ENCODE measurements at regions not wholly inside any gene's neighbourhood (a gene's known extent, or its start where the extent isn't known, plus 50 kb on each side); places are given as distances from the start of the nearest gene placed in this dataset.

DNA sequence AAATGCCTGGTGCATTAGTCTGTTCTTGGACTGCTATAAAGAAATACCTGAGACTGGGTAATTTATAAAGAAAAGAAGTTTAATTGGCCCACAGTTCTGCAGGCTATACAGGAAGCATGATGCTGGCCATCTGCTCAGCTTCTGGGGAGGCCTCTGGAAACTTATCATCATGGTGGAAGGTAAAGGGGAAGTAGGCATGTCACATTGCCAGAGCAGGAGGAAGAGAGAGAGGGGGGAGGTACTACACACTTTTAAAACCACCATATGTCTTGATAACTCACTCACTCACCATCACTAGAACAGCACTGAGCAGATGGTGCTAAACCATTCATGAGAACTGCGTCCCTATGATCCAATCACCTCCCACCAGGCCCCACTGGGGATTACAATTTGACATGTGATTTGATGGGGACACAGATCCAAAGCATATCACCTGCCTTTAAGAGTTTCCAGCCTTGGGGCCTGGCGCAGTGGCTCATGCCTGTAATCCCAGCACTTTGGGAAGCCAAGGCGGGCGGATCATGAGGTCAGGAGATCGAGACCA is 219.0 kb downstream of the KATNAL1 start:
- intact Hi-C loops (cut with micrococcal nuclease; ENCODE audit: unreplicated experiment) = no loop called here
- CTCF ChIA-PET = no interaction called here
- no peak overlapping the region for H2AFZ ChIP-seq
- H3K9me2 ChIP-seq (ENCODE audit: insufficient read depth) = no peaks in the 10 kb centered on the region
- no peaks in the 10 kb centered on the region for H3K27me3 ChIP-seq (ENCODE audit: insufficient read depth, low read depth)
- no peak overlapping the region for H3K4me2 ChIP-seq
- no peak for DNase-seq
- no peaks in the 10 kb centered on the region for H4K20me1 ChIP-seq (ENCODE audit: insufficient read depth)
- TF ChIP-seq EZH2 (IDR thresholded peaks at IDR 0.05; ENCODE audit: low read depth) = no peak
- TF ChIP-seq, protein P1, sequence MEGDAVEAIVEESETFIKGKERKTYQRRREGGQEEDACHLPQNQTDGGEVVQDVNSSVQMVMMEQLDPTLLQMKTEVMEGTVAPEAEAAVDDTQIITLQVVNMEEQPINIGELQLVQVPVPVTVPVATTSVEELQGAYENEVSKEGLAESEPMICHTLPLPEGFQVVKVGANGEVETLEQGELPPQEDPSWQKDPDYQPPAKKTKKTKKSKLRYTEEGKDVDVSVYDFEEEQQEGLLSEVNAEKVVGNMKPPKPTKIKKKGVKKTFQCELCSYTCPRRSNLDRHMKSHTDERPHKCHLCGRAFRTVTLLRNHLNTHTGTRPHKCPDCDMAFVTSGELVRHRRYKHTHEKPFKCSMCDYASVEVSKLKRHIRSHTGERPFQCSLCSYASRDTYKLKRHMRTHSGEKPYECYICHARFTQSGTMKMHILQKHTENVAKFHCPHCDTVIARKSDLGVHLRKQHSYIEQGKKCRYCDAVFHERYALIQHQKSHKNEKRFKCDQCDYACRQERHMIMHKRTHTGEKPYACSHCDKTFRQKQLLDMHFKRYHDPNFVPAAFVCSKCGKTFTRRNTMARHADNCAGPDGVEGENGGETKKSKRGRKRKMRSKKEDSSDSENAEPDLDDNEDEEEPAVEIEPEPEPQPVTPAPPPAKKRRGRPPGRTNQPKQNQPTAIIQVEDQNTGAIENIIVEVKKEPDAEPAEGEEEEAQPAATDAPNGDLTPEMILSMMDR (conservative IDR thresholded peaks at IDR 0.05) = no peak
- H3K4me3 ChIP-seq = no peak overlapping the region
- POLR2A ChIA-PET (ENCODE audit: unreplicated experiment) = no interaction called here
- no peaks in the 10 kb centered on the region for H3K9me3 ChIP-seq (ENCODE audit: insufficient read depth, low read depth)
- no peaks in the 10 kb centered on the region for H3K4me1 ChIP-seq (replicated peaks; ENCODE audit: insufficient read depth)
- no peaks in the 10 kb centered on the region for H3K79me2 ChIP-seq (ENCODE audit: low read depth)
- H3K36me3 ChIP-seq (ENCODE audit: low read depth) = no peaks in the 10 kb centered on the region
- no peak overlapping the region for H3K27ac ChIP-seq
- no TSS peak for BruUV-seq (replicated peaks)
- no peaks in the 10 kb centered on the region for H3F3A ChIP-seq (ENCODE audit: insufficient read depth, low read depth)

DNA sequence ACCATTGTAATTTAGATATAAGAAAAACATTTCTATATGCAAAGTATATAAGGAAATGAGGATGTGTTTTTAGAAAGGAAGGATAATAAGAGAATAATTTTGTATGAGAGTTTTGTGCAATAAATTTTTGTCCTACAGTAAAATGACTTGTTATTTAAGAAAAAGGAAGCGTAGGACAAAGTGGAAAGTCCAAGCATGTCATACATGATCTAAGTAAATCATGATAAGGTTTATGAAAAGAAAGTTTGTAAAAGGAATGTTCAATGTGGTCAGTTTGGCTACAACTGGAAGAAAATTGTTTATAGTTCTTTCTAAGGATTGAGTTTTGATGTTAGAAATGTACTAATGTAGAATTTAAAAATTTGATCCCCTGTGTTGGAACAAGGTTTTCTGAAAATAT is 222.3 kb downstream of the KATNAL1 start:
- ChIA-PET CTCF (no interaction called here), POLR2A (ENCODE audit: unreplicated experiment) (interaction anchor here (0.6 kb wide), 1 partner anchor 736 kb away, joined by 7 read pairs; no protein-coding TSS in a partner anchor)
- Histone ChIP-seq H2AFZ (no peak overlapping the region), H3K4me1 (replicated peaks; ENCODE audit: insufficient read depth) (no peaks in the 10 kb centered on the region), H3K4me2 (no peak overlapping the region), H3K9me3 (ENCODE audit: insufficient read depth, low read depth) (no peaks in the 10 kb centered on the region; the same call in 1 of the 2 replicates), H3K4me3 (no peak overlapping the region), H3F3A (ENCODE audit: insufficient read depth, low read depth) (no peaks in the 10 kb centered on the region), H3K27me3 (ENCODE audit: insufficient read depth, low read depth) (no peaks in the 10 kb centered on the region), H3K27ac (no peak overlapping the region), H4K20me1 (ENCODE audit: insufficient read depth) (no peaks in the 10 kb centered on the region), H3K36me3 (ENCODE audit: low read depth) (no peaks in the 10 kb centered on the region), H3K9me2 (ENCODE audit: insufficient read depth) (no peaks in the 10 kb centered on the region), H3K79me2 (ENCODE audit: low read depth) (no peaks in the 10 kb centered on the region)
- TF ChIP-seq EZH2 (IDR thresholded peaks at IDR 0.05; ENCODE audit: low read depth) = no peak
- TF ChIP-seq, protein P1 (conservative IDR thresholded peaks at IDR 0.05) = no peak
- intact Hi-C loops (cut with micrococcal nuclease; ENCODE audit: unreplicated experiment) = no loop called here
- no TSS peak for BruUV-seq (replicated peaks)
- no peak for DNase-seq

DNA sequence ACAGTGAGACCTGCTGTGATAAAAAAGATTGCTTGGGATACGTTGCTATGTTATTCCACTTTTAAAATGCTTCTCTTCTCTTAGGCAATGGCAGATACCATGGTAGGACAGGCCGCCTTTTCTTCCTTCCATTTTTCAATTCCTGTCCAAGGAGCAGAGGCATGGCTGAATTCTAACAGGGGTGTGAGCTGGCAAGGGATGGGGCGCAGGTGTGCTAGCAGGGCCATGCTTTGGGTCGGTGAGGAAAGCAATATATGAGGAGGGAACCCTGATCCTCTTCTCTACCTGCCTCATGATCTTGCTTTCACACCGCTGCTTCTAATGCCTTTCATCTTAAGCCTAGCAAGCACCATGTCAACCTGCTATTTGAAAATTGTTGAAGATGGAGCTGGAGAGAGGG is 225.0 kb downstream of the KATNAL1 start:
- Histone ChIP-seq H3K4me1 (replicated peaks; ENCODE audit: insufficient read depth) (no peaks in the 10 kb centered on the region), H3K79me2 (ENCODE audit: low read depth) (no peaks in the 10 kb centered on the region), H3K27me3 (ENCODE audit: insufficient read depth, low read depth) (no peaks in the 10 kb centered on the region), H2AFZ (no peak overlapping the region), H3K4me3 (no peak overlapping the region), H3F3A (ENCODE audit: insufficient read depth, low read depth) (no peaks in the 10 kb centered on the region), H3K27ac (no peak overlapping the region), H3K36me3 (ENCODE audit: low read depth) (no peaks in the 10 kb centered on the region), H4K20me1 (ENCODE audit: insufficient read depth) (no peaks in the 10 kb centered on the region), H3K9me3 (ENCODE audit: insufficient read depth, low read depth) (no peaks in the 10 kb centered on the region; the same call in 1 of the 2 replicates), H3K4me2 (no peak overlapping the region), H3K9me2 (ENCODE audit: insufficient read depth) (no peaks in the 10 kb centered on the region)
- no TSS peak for BruUV-seq (replicated peaks)
- ChIA-PET CTCF (no interaction called here), POLR2A (ENCODE audit: unreplicated experiment) (no interaction called here)
- no peak for DNase-seq
- intact Hi-C loops (cut with micrococcal nuclease; ENCODE audit: unreplicated experiment) = no loop called here
- TF ChIP-seq EZH2 (IDR thresholded peaks at IDR 0.05; ENCODE audit: low read depth) = no peak
- TF ChIP-seq, protein P1 (conservative IDR thresholded peaks at IDR 0.05) = no peak

All from PC-9 (cell line).